ENCODE measurements at regions not wholly inside any gene's neighbourhood (a gene's known extent, or its start where the extent isn't known, plus 50 kb on each side); places are given as distances from the start of the nearest gene placed in this dataset.

DNA sequence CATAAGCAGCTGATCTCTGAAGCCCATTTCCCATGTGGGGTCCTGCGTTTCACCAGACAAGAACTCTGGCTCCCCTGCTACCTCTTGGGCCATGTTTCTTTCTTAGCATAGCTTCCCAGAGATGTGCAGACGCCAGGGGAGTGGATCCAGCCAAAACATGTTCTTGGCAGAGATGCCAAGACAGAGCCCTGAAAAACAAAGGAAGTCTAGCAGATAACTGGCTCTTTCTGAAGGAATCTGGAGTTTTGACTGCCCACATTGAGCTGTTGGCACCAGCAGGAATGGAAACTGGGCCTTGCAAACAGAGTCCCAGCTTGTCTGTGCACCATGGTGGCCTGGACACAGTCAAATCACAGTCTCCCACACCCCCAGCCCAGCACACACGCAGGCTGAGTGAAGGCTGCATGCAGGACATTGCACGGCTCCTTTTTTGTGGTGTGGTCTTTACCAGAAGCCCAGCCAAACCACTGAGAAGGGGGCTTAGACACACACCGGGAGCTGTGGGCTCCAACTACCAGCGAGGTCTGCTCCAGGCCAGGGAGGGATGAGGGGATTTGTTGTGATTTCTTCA is 114.7 kb downstream of the SNX18 start:
- dilution Hi-C loops (cut with MboI; ENCODE audit: extremely low pct_ligation_motif_present, low sequenced_read_pairs), result no loop called here
- H3K27ac ChIP-seq (ENCODE audit: control insufficient read depth, insufficient read depth, low read length), result no peak overlapping the region

DNA sequence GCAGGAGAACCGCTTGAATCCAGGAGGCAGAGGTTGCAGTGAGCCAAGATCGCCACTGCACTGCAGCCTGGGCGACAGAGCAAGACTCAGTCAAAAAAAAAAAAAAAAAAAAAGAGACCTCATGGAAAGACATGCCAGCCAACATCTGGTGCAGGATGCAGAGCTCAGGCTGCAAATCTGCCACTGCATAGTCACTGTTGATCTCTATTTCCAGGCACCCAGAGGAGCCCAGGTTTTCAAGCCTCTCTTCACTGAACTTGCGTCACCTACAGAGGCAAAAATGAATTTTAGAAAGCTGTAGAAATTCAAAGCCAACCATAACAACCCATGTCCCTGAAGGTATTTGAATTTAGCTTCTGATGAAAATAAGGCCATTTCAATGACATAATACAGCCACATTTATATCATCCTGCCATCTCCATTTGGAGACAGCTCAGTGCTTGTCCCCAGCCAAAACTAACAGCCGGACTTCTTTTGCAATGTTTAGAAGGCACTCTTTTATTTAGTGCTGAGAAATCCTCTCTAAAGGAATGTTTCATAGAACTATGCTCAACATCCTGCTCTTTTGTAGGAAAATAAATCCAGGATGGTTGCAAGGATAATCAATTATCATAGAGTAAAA is 113.3 kb downstream of the SNX18 start:
- Histone ChIP-seq H2AFZ (ENCODE audit: control insufficient read depth, low read length) (no peak overlapping the region), H3K4me1 (ENCODE audit: control insufficient read depth, extremely low read depth, insufficient read depth, low read length) (peaks cover 19% of the 10 kb centered on the region), H3K27ac (ENCODE audit: control insufficient read depth, insufficient read depth, low read length) (no peak overlapping the region), H3K9me3 (ENCODE audit: control insufficient read depth, low read depth, low read length) (no peaks in the 10 kb centered on the region), H4K20me1 (ENCODE audit: control insufficient read depth, extremely low read depth, insufficient read depth, low read length) (no peaks in the 10 kb centered on the region), H3K9me1 (ENCODE audit: control insufficient read depth, extremely low read depth, insufficient read depth, low read length) (no peaks in the 10 kb centered on the region), H3K36me3 (ENCODE audit: control insufficient read depth in 2 of 2, extremely low read depth in 1 of 2, insufficient read depth in 2 of 2, low read length in 2 of 2) (no peaks in the 10 kb centered on the region), H3K4me2 (ENCODE audit: control insufficient read depth, extremely low read depth, insufficient read depth, low read depth, low read length) (no peak overlapping the region), H3K27me3 (ENCODE audit: control insufficient read depth, extremely low read depth, insufficient read depth, low read length) (no peaks in the 10 kb centered on the region), H3K9ac (ENCODE audit: control insufficient read depth, extremely low read depth, insufficient read depth, low read length) (no peak overlapping the region), H3K4me3 (ENCODE audit: control insufficient read depth in 2 of 3, extremely low read depth in 1 of 3, insufficient read depth in 2 of 3, low read depth in 1 of 3, low read length in 3 of 3) (no peak overlapping the region), H3K79me2 (ENCODE audit: control insufficient read depth, insufficient read depth, low read length) (no peaks in the 10 kb centered on the region)
- DNase-seq (ENCODE audit: low read depth, low spot score) (no peak), FAIRE-seq (no peak)
- dilution Hi-C loops (cut with MboI; ENCODE audit: extremely low pct_ligation_motif_present, low sequenced_read_pairs), result no loop called here
- TF ChIP-seq, protein P1, sequence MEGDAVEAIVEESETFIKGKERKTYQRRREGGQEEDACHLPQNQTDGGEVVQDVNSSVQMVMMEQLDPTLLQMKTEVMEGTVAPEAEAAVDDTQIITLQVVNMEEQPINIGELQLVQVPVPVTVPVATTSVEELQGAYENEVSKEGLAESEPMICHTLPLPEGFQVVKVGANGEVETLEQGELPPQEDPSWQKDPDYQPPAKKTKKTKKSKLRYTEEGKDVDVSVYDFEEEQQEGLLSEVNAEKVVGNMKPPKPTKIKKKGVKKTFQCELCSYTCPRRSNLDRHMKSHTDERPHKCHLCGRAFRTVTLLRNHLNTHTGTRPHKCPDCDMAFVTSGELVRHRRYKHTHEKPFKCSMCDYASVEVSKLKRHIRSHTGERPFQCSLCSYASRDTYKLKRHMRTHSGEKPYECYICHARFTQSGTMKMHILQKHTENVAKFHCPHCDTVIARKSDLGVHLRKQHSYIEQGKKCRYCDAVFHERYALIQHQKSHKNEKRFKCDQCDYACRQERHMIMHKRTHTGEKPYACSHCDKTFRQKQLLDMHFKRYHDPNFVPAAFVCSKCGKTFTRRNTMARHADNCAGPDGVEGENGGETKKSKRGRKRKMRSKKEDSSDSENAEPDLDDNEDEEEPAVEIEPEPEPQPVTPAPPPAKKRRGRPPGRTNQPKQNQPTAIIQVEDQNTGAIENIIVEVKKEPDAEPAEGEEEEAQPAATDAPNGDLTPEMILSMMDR (optimal IDR thresholded peaks at IDR 0.05 in 1 of 3, IDR thresholded peaks at IDR 0.05 in 1 of 3, conservative IDR thresholded peaks at IDR 0.05 in 1 of 3; ENCODE audit: extremely low read depth in 1 of 3, insufficient read depth in 2 of 3, low read length in 3 of 3), result no peak
- no peak for TF ChIP-seq EZH2 (IDR thresholded peaks at IDR 0.05; ENCODE audit: low read length)

More for the DNA sequence above, 114.7 kb downstream of the SNX18 start:
- Histone ChIP-seq H2AFZ (ENCODE audit: control insufficient read depth, low read length) (peak overlapping the region; percentile 39), H3K4me1 (ENCODE audit: control insufficient read depth, extremely low read depth, insufficient read depth, low read length) (peaks cover 19% of the 10 kb centered on the region), H3K9ac (ENCODE audit: control insufficient read depth, extremely low read depth, insufficient read depth, low read length) (no peak overlapping the region), H3K27me3 (ENCODE audit: control insufficient read depth, extremely low read depth, insufficient read depth, low read length) (no peaks in the 10 kb centered on the region), H3K4me3 (ENCODE audit: control insufficient read depth in 2 of 3, extremely low read depth in 1 of 3, insufficient read depth in 2 of 3, low read depth in 1 of 3, low read length in 3 of 3) (no peak overlapping the region), H3K79me2 (ENCODE audit: control insufficient read depth, insufficient read depth, low read length) (no peaks in the 10 kb centered on the region), H3K9me3 (ENCODE audit: control insufficient read depth, low read depth, low read length) (no peaks in the 10 kb centered on the region), H3K9me1 (ENCODE audit: control insufficient read depth, extremely low read depth, insufficient read depth, low read length) (no peaks in the 10 kb centered on the region), H3K36me3 (ENCODE audit: control insufficient read depth in 2 of 2, extremely low read depth in 1 of 2, insufficient read depth in 2 of 2, low read length in 2 of 2) (no peaks in the 10 kb centered on the region), H3K4me2 (ENCODE audit: control insufficient read depth, extremely low read depth, insufficient read depth, low read depth, low read length) (no peak overlapping the region), H4K20me1 (ENCODE audit: control insufficient read depth, extremely low read depth, insufficient read depth, low read length) (no peaks in the 10 kb centered on the region)
- DNase-seq (ENCODE audit: low read depth, low spot score) (no peak), FAIRE-seq (no peak)
- no peak for TF ChIP-seq EZH2 (IDR thresholded peaks at IDR 0.05; ENCODE audit: low read length)
- TF ChIP-seq, protein P1 (optimal IDR thresholded peaks at IDR 0.05 in 1 of 3, IDR thresholded peaks at IDR 0.05 in 1 of 3, conservative IDR thresholded peaks at IDR 0.05 in 1 of 3; ENCODE audit: extremely low read depth in 1 of 3, insufficient read depth in 2 of 3, low read length in 3 of 3), result no peak

Data from keratinocyte (primary cell).